ENCODE measurements at regions not wholly inside any gene's neighbourhood (a gene's known extent, or its start where the extent isn't known, plus 50 kb on each side); places are given as distances from the start of the nearest gene placed in this dataset.

DNA sequence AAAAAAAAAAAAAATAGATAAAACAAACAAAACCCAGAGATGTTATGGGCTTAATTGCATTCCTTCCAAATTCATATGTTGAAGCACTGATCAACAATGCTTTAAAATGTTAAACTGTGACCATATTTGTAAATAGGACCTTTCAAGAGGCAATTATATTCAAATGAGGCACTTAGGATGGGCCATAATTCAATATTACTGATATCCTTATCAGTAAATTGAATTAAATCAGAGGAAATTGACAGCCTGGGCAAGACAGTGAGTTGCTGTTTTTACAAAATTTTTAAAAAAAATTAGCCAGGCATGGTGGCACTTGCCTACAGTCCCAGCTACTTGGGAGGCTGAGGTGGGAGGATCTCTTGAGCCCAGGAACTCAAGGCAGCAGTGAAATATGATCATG lies 364.1 kb downstream of the GJA1 start:
- Histone ChIP-seq H3K36me3 (no peaks in the 10 kb centered on the region), H3K4me3 (no peak overlapping the region), H3K27me3 (no peaks in the 10 kb centered on the region), H3K4me1 (no peaks in the 10 kb centered on the region), H3K9me3 (peaks cover 0 to 6% of the 10 kb centered on the region in 2 donors), H3K27ac (no peak overlapping the region)
- intact Hi-C loops (cut with DNase I; ENCODE audit: low total_unique reads), result no loop called here
- in situ Hi-C loops (cut with MboI; ENCODE audit: low pct_ligation_motif_present in 1 of 4, low pct_unique_long_range_greater_than_20kb in 1 of 4, low sequenced_read_pairs in 3 of 4), result no loop called here
- DNase-seq, result no peak
- TF ChIP-seq EP300 (IDR thresholded peaks at IDR 0.05; ENCODE audit: low read depth), result no peak
- TF ChIP-seq, protein P1, sequence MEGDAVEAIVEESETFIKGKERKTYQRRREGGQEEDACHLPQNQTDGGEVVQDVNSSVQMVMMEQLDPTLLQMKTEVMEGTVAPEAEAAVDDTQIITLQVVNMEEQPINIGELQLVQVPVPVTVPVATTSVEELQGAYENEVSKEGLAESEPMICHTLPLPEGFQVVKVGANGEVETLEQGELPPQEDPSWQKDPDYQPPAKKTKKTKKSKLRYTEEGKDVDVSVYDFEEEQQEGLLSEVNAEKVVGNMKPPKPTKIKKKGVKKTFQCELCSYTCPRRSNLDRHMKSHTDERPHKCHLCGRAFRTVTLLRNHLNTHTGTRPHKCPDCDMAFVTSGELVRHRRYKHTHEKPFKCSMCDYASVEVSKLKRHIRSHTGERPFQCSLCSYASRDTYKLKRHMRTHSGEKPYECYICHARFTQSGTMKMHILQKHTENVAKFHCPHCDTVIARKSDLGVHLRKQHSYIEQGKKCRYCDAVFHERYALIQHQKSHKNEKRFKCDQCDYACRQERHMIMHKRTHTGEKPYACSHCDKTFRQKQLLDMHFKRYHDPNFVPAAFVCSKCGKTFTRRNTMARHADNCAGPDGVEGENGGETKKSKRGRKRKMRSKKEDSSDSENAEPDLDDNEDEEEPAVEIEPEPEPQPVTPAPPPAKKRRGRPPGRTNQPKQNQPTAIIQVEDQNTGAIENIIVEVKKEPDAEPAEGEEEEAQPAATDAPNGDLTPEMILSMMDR (IDR thresholded peaks at IDR 0.05), result no peak
- TF ChIP-seq POLR2A (IDR thresholded peaks at IDR 0.05), result no peak
- TF ChIP-seq POLR2AphosphoS5 (IDR thresholded peaks at IDR 0.05), result no peak

DNA sequence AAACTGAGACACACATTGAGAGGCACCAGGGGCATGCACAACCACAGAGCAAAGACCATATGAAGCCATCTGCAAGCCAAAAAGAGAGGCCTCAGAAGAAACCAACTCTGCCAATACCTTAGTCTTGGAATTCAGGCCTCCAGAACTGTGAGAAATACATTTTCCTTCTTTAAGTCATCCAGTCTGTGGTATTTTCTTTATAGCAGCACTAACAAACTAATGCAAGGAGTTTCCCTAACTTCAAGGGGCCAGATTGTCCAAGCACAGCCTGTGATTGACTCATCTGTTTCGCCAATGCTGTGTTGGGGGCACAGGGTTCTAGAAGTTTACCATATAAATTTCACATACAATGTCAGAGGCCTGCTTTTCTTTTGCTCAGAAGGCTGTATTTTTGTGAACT lies 364.6 kb downstream of the GJA1 start:
- no peak overlapping the region for H3K27ac ChIP-seq
- H3K4me3 ChIP-seq, result no peak overlapping the region
- 90% methylated on average over 1 of the region's 1 CpG; no CpG with 5 or more reads in 1 of the 2 donors for WGBS, 2 donors (ENCODE audit: low coverage in 1 of 2)
- no peaks in the 10 kb centered on the region for H3K36me3 ChIP-seq
- in situ Hi-C loops (cut with MboI; ENCODE audit: low pct_ligation_motif_present in 1 of 4, low pct_unique_long_range_greater_than_20kb in 1 of 4, low sequenced_read_pairs in 3 of 4) (no loop called here), intact Hi-C loops (cut with DNase I; ENCODE audit: low total_unique reads) (no loop called here)
- H3K9me3 ChIP-seq, result peaks cover 0 to 6% of the 10 kb centered on the region in 2 donors
- no peak for DNase-seq
- no peaks in the 10 kb centered on the region for H3K4me1 ChIP-seq
- TF ChIP-seq, protein P1 (IDR thresholded peaks at IDR 0.05), result no peak
- TF ChIP-seq POLR2A (IDR thresholded peaks at IDR 0.05) (no peak), POLR2AphosphoS5 (IDR thresholded peaks at IDR 0.05) (no peak), EP300 (IDR thresholded peaks at IDR 0.05; ENCODE audit: low read depth) (no peak)
- no peaks in the 10 kb centered on the region for H3K27me3 ChIP-seq

DNA sequence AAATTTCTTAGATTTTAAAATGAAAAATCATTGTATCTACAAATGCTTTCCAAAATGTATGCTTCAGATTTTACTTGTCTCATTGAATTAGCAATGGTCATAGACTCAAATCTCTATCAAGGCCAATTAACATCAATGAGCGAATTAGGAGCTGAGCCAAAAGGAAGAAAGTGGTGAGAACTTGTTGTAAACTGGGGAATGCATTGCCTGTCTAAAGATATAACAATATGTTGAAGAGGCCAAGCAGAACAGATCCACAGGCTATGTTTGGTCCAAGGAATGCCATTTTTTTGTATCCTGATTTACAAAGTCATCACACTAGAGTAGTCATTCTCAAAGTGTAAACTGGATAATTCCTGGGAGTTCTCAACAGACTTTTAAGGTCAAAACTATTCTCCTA lies 370.7 kb downstream of the GJA1 start:
- intact Hi-C loops (cut with DNase I; ENCODE audit: low total_unique reads), result no loop called here
- Histone ChIP-seq H3K36me3 (no peaks in the 10 kb centered on the region), H3K4me1 (no peaks in the 10 kb centered on the region), H3K27ac (no peak overlapping the region), H3K9me3 (no peaks in the 10 kb centered on the region), H3K27me3 (no peaks in the 10 kb centered on the region), H3K4me3 (no peak overlapping the region)
- WGBS, 2 donors (ENCODE audit: low coverage in 1 of 2), result 74 to 100% methylated on average over 1 of the region's 1 CpG
- TF ChIP-seq EP300 (IDR thresholded peaks at IDR 0.05; ENCODE audit: low read depth) (no peak), POLR2A (IDR thresholded peaks at IDR 0.05) (no peak)
- TF ChIP-seq, protein P1 (IDR thresholded peaks at IDR 0.05), result no peak
- DNase-seq, result no peak
- in situ Hi-C loops (cut with MboI; ENCODE audit: low pct_ligation_motif_present in 1 of 4, low pct_unique_long_range_greater_than_20kb in 1 of 4, low sequenced_read_pairs in 3 of 4), result no loop called here

DNA sequence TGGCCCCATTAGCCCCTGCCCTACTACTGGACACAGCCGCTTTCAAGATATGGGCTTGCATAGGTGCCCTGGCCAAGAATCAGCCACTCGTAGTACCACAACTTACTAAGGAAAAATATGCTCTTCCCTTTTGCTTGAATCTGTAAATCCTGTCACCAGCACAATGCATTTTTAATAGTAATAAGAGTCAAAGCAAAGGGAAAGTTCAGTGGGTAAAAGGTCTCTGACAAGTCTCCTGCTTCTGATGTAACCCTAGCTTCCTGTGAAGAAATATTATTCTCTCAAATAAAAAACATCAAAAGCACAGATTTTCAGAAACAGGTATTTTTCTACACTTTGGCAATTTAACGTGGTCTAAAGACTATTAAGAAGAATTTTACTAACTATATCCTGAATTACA lies 373.8 kb downstream of the GJA1 start:
- no peak for TF ChIP-seq POLR2AphosphoS5 (IDR thresholded peaks at IDR 0.05)
- TF ChIP-seq POLR2A (IDR thresholded peaks at IDR 0.05), result no peak
- TF ChIP-seq, protein P1 (IDR thresholded peaks at IDR 0.05), result no peak
- no peak for TF ChIP-seq EP300 (IDR thresholded peaks at IDR 0.05; ENCODE audit: low read depth)
- intact Hi-C loops (cut with DNase I; ENCODE audit: low total_unique reads), result no loop called here
- Histone ChIP-seq H3K36me3 (no peaks in the 10 kb centered on the region), H3K9me3 (no peaks in the 10 kb centered on the region), H3K27ac (no peak overlapping the region), H3K27me3 (no peaks in the 10 kb centered on the region), H3K4me1 (no peaks in the 10 kb centered on the region), H3K4me3 (no peak overlapping the region)
- no peak for DNase-seq
- 58 to 82% methylated on average over 1 to 3 of the region's 3 CpGs for WGBS, 2 donors (ENCODE audit: low coverage in 1 of 2)
- in situ Hi-C loops (cut with MboI; ENCODE audit: low pct_ligation_motif_present in 1 of 4, low pct_unique_long_range_greater_than_20kb in 1 of 4, low sequenced_read_pairs in 3 of 4), result no loop called here

Measured in transverse colon (tissue), 4 donors.